WI38 (cell line): ENCODE measurements at regions not wholly inside any gene's neighbourhood (a gene's known extent, or its start where the extent isn't known, plus 50 kb on each side); places are given as distances from the start of the nearest gene placed in this dataset.

Experiments used
- H3K4me3 ChIP-seq: 2 replicates; pipeline ENCODE4 v1.5.1; 2011; ENCODE audit warnings: low read depth, mild to moderate bottlenecking, control low read depth, low read length
- TF ChIP-seq, protein P1 (sequence below): IDR thresholded peaks from 2 replicates; pipeline ENCODE4 v1.5.1; 2012; ENCODE audit warnings: low read depth, mild to moderate bottlenecking, control low read depth, low read length

DNA sequence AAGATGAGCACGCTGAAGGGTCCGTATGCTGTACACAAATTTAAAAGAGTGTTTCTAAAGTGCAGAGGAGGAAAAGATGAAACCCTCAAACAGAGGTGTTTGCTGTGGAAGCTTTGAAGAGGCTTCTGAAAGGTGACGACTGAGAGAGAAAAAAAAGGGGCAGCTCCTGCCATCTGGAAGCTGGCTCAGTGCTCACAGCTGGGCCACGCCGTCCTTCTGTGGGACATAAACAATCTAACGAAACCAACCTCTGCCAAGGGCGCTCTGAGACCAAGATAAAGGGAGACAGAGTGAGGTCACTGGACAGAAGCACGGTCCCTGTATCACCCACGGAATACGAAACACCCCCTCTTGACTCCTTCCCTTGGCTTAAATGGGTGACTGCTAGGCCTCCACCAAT, 96.3 kb upstream of the SLC6A6 start:
- H3K4me3 ChIP-seq: no peak overlapping the region
- TF ChIP-seq, protein P1, sequence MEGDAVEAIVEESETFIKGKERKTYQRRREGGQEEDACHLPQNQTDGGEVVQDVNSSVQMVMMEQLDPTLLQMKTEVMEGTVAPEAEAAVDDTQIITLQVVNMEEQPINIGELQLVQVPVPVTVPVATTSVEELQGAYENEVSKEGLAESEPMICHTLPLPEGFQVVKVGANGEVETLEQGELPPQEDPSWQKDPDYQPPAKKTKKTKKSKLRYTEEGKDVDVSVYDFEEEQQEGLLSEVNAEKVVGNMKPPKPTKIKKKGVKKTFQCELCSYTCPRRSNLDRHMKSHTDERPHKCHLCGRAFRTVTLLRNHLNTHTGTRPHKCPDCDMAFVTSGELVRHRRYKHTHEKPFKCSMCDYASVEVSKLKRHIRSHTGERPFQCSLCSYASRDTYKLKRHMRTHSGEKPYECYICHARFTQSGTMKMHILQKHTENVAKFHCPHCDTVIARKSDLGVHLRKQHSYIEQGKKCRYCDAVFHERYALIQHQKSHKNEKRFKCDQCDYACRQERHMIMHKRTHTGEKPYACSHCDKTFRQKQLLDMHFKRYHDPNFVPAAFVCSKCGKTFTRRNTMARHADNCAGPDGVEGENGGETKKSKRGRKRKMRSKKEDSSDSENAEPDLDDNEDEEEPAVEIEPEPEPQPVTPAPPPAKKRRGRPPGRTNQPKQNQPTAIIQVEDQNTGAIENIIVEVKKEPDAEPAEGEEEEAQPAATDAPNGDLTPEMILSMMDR: no peak

DNA sequence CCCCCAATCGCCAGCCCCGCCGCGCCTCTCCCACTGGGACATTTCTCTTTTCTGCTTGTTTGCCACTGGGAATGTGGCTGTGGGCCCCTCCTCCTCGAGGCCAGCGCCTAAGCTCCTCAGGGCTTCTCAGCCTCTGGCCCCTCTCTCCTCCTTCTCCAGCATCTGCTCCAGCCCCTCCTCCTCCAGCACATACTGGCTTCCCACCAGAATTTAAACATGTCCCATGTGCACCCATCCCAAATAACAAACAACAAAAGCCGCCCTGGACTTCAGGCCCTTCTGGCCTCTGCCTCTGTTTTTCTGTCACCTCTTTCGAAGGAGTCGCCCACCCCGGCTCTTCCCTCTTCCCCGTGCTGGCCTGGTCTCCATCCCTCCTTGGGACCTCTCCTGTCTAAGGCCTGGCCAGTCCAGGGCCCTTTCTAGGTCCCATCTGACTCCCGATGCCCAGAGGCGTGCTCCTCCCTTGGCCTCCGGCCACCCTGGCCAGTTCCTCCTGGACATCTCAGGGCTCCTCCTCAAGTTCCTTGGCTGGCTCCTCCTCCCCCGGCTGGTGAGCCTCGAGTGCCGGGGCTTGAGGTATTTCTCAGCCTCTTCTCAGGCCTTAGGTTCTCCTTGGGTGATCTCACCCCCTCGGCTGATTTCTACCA, 94.6 kb upstream of the SLC6A6 start:
- no peak overlapping the region for H3K4me3 ChIP-seq
- TF ChIP-seq, protein P1: no peak

DNA sequence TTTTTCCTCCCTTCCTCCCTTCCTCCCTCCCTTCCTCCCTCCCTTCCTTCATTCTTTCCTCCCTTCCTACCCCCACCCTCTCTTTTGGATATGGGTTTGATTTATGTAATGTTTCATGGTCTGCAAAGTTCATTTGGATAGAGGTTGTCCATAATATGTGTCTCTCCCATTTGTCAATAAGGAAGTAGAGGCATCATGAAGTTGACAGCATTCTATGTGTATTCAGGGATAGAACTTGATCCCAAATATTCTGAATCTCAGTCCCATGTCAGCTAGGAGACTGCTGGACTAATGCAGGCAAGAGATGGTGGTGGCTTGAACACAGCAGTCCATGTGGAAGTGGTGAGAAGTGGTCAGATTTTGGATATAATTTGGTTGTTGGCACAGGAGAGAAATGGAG, 90.7 kb upstream of the SLC6A6 start:
- H3K4me3 ChIP-seq: no peak overlapping the region
- TF ChIP-seq, protein P1: no peak

DNA sequence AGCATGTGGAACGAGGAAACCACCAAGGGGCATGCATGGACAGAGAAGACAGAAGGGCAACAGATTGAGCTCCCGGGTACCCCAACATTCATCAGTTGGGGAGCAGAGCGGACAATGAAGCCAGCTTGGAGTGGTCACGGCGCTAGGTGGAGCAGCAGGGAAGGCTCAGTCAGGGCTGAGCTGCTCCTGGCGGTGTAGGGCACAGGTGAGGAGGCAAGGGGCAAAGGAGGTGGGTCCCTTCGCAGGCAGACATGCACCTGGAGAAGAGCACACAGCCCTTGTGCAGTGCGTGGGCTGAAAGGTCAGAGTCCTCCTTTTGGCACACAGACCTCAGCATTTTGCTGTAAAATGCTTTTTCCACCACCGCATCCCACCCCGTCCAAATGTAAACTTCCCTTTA, 90.0 kb upstream of the SLC6A6 start:
- H3K4me3 ChIP-seq: no peak overlapping the region
- TF ChIP-seq, protein P1: no peak

DNA sequence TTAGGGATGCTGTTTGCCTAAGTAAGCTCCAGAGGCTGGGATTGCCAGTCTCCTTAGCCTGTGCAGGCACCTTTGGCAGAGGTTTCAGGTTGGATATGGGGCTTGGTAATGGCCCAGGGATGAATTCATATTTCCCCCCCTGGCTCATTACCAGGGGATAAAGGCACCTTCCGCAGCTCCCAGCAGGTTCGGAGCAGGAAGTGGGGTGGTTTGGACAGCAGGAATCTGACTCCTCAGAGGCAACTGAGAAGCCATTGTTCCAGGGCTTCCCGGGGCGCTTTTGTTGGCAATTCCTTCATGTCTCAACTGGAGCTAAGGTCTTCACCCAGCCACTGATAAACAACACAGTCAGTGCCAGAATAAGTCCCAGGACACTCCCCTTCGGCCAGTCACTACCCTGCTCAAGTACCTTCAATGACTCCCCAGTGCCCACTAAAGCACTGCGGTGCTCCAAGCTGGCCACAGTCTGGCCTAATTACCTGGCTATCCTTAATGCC, 85.3 kb upstream of the SLC6A6 start:
- TF ChIP-seq, protein P1: no peak
- no peak overlapping the region for H3K4me3 ChIP-seq

DNA sequence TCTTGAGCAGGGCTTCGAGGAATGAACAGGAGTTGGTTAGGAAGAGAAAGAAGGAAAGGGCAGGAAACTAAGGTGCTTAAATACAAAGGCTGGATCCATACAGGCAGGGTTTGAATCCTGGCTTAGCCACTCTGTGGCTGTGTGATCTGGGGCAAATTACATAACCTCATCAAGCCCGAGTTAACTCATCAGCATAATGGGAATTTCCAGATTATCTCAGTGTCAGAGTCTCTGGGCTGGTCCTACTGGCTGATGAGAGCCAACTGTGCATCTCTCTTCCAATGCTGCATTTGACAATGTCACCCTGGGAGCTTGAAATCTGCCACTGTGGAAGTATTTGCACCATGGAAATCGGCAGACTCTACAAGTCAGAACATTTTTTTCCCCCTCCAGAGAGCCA, 83.8 kb upstream of the SLC6A6 start:
- H3K4me3 ChIP-seq: no peak overlapping the region
- TF ChIP-seq, protein P1: no peak

DNA sequence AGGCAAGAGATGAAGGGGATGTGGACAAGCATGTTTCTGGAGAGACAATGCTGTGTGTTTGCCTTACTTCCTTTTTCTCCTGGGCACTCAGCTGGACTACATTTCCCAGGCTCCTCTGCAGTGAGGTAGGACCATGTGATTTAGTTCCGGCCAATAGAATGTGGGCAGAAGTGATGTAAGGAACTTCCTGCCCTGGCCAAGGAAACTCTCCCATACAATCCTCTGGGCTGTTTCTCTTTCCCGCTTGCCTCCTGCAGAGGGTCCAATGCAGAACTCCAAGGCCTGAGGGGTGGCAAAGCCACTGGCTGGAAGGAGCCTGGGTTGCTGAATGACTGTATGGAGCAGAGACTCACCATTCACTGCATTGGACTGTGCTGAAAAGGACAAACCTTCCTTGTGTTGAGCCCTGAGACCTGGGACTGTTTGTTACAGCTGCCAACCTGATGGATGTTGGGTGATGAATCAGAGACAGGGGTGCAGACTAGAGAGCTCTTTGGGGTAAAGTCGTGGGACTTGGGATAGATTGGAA, 82.7 kb upstream of the SLC6A6 start:
- TF ChIP-seq, protein P1: no peak
- H3K4me3 ChIP-seq: no peak overlapping the region
